ENCODE measurements at regions not wholly inside any gene's neighbourhood (a gene's known extent, or its start where the extent isn't known, plus 50 kb on each side); places are given as distances from the start of the nearest gene placed in this dataset.

DNA sequence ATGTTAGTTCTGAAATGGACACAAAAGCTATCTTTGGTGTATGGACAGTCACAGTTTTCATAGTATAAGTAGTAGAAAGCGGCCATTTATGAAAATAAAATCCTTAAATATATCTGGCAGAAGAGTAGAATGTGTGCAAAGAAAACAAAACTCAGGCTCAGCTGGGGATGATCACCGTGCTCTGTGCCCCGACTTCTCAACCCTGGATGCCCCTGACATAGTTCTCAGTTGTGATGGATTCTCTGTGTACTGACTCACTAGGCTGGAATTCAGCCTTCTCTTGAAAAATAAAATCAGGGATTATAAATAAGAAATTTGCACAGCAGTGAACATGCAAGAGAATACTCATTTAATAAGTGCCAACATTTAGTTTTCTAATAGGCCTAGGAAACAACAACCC lies 925.1 kb upstream of the NR2F2 start:
- Histone ChIP-seq H3K4me3 (ENCODE audit: low read depth, low read length) (no peak overlapping the region), H3K4me1 (no peaks in the 10 kb centered on the region), H3K9me3 (no peaks in the 10 kb centered on the region), H3K36me3 (no peaks in the 10 kb centered on the region), H3K27me3 (no peaks in the 10 kb centered on the region)
- DNase-seq = no peak
- TF ChIP-seq, protein P1, sequence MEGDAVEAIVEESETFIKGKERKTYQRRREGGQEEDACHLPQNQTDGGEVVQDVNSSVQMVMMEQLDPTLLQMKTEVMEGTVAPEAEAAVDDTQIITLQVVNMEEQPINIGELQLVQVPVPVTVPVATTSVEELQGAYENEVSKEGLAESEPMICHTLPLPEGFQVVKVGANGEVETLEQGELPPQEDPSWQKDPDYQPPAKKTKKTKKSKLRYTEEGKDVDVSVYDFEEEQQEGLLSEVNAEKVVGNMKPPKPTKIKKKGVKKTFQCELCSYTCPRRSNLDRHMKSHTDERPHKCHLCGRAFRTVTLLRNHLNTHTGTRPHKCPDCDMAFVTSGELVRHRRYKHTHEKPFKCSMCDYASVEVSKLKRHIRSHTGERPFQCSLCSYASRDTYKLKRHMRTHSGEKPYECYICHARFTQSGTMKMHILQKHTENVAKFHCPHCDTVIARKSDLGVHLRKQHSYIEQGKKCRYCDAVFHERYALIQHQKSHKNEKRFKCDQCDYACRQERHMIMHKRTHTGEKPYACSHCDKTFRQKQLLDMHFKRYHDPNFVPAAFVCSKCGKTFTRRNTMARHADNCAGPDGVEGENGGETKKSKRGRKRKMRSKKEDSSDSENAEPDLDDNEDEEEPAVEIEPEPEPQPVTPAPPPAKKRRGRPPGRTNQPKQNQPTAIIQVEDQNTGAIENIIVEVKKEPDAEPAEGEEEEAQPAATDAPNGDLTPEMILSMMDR (IDR thresholded peaks at IDR 0.05; ENCODE audit: low read depth, low read length) = no peak

GRCh38 chr15:95407534-95407933 lies 923.0 kb upstream of the NR2F2 start:
- Histone ChIP-seq H3K4me3 (ENCODE audit: low read depth, low read length) (no peak overlapping the region), H3K4me1 (no peaks in the 10 kb centered on the region), H3K36me3 (no peaks in the 10 kb centered on the region), H3K9me3 (no peaks in the 10 kb centered on the region), H3K27me3 (no peaks in the 10 kb centered on the region)
- no peak for DNase-seq
- TF ChIP-seq, protein P1 (IDR thresholded peaks at IDR 0.05; ENCODE audit: low read depth, low read length) = no peak

GRCh38 chr15:95409211-95409610 lies 921.3 kb upstream of the NR2F2 start:
- no peak for DNase-seq
- no peaks in the 10 kb centered on the region for H3K36me3 ChIP-seq
- no peaks in the 10 kb centered on the region for H3K27me3 ChIP-seq
- TF ChIP-seq, protein P1 (IDR thresholded peaks at IDR 0.05; ENCODE audit: low read depth, low read length) = no peak
- H3K4me3 ChIP-seq (ENCODE audit: low read depth, low read length) = no peak overlapping the region
- no peaks in the 10 kb centered on the region for H3K4me1 ChIP-seq
- H3K9me3 ChIP-seq = no peaks in the 10 kb centered on the region

DNA sequence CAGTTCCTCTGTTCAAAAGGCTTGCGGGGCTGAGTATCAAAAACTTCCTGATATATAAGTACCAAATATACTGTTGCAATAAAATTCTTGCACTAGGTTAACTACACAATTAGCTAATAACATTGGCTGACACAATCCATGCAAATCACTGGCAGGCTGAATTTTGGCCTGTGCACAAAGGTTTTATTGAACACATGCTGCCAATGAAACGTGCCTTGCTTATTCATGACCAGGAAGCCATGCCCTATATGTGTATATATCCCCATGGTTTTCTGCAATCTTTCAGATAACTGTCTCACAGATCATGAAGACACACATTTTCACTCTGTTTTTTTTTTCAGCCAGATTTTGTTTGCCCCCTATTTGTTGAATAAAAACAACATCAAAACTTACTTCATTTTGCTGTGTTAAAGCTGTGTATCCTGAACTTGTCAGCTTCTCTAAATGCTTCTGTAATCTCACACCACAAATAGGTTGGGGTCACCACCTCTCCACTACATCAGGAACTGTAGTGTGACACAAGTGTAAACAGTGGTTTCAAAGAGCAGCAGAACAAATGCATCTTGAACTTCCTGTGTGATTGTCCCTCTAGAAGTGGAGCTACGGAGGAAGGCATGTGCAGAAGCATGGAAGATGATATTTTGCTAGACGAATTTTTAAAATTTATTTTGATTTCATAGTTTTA lies 920.7 kb upstream of the NR2F2 start:
- no peaks in the 10 kb centered on the region for H3K4me1 ChIP-seq

DNA sequence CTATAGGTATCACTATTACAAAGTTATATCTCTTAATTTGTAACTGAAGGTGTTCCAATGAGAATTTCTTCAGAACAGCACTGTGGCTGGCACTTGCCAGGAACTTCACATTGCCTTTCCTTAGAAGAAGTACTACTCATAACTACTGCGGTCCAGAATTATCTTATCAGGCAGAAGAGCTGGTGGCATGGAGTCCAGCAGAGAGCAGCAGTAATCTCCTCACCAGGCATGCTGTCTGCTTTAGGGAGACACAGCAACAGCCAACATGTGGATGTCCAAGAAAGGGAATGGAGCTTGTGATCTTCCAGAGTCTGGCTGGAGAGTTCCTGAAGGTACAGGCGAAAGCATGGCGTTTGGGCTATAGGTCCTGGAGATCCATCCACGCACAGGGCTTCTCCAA lies 919.7 kb upstream of the NR2F2 start:
- Histone ChIP-seq H3K4me1 (no peaks in the 10 kb centered on the region), H3K9me3 (no peaks in the 10 kb centered on the region), H3K27me3 (no peaks in the 10 kb centered on the region), H3K36me3 (no peaks in the 10 kb centered on the region), H3K4me3 (ENCODE audit: low read depth, low read length) (no peak overlapping the region)
- no peak for DNase-seq
- TF ChIP-seq, protein P1 (IDR thresholded peaks at IDR 0.05; ENCODE audit: low read depth, low read length) = no peak

More for the DNA sequence above, 920.7 kb upstream of the NR2F2 start:
- DNase-seq = no peak
- TF ChIP-seq, protein P1 (IDR thresholded peaks at IDR 0.05; ENCODE audit: low read depth, low read length) = no peak
- Histone ChIP-seq H3K36me3 (no peaks in the 10 kb centered on the region), H3K4me3 (ENCODE audit: low read depth, low read length) (no peak overlapping the region), H3K27me3 (no peaks in the 10 kb centered on the region), H3K9me3 (no peaks in the 10 kb centered on the region)

DNA sequence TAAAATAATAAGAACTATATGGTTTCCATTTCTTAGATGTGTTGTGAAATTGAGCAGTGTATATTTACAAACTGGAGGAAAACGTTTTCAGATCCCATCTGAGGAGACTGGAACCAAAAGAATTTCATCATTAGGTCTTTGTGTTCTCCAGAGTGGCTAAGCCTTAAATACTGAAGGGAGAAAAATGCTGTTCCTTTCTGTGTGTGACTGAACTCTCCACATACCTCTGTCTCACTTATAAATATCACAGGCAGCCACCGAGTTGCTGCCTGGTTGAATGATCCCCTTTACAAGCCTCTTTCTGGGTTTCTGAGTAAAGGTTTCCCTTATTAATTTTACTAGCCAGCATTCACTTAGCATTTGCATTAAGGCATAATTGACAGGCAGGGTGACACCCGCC lies 913.9 kb upstream of the NR2F2 start:
- no peak for DNase-seq
- Histone ChIP-seq H3K27me3 (no peaks in the 10 kb centered on the region), H3K4me3 (ENCODE audit: low read depth, low read length) (no peak overlapping the region), H3K4me1 (no peaks in the 10 kb centered on the region), H3K9me3 (no peaks in the 10 kb centered on the region), H3K36me3 (no peaks in the 10 kb centered on the region)
- TF ChIP-seq, protein P1 (IDR thresholded peaks at IDR 0.05; ENCODE audit: low read depth, low read length) = no peak
